ENCODE measurements at regions not wholly inside any gene's neighbourhood (a gene's known extent, or its start where the extent isn't known, plus 50 kb on each side); places are given as distances from the start of the nearest gene placed in this dataset.
"Not testable (repeated sequence)": the region's sequence is repeated elsewhere in the genome, so short reads cannot be mapped to it uniquely, and the experiment has no call there.

DNA sequence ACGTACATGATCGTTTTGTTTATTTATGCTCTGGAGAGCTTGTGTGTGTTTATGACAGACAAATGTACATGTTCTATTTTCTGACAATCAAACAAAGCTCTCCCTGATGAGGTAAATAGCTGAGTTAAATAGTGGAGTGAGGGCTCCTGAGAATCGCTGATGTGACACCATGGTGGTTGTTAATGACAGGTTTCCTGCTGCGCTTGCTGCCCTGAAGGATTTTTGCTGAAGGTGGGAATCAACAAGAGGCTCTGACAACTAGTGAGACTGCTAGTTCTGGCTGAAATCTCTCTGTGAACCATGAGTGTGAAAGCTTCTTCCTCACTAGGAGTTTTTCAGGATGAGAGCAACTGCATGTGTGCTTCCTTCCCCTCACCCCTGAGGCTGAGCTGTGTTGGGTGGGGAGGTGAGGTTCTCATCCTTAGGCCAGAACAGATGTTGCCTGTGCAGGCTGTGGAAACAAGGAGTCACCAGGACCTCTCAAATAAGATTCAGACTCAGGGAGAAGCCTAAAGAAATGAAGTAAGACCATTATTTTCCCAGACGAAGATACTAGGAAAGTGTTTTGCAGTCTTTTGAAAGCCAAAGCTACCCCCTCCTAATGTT is 173.4 kb upstream of the JADE1 start:
- no peaks in the 10 kb centered on the region for H3K4me1 Mint-ChIP-seq (ENCODE audit: low read depth)
- H3K36me3 Mint-ChIP-seq (ENCODE audit: insufficient read depth in 2 of 2) = no peaks in the 10 kb centered on the region
- H3K4me3 Mint-ChIP-seq = no peak overlapping the region
- no peak overlapping the region for H3K27ac Mint-ChIP-seq
- ATAC-seq (replicated peaks in 1 of 2) (no peak), DNase-seq (no peak)
- no peaks in the 10 kb centered on the region for H3K9me3 Mint-ChIP-seq
- H3K27me3 Mint-ChIP-seq (ENCODE audit: low read depth) = no peaks in the 10 kb centered on the region

DNA sequence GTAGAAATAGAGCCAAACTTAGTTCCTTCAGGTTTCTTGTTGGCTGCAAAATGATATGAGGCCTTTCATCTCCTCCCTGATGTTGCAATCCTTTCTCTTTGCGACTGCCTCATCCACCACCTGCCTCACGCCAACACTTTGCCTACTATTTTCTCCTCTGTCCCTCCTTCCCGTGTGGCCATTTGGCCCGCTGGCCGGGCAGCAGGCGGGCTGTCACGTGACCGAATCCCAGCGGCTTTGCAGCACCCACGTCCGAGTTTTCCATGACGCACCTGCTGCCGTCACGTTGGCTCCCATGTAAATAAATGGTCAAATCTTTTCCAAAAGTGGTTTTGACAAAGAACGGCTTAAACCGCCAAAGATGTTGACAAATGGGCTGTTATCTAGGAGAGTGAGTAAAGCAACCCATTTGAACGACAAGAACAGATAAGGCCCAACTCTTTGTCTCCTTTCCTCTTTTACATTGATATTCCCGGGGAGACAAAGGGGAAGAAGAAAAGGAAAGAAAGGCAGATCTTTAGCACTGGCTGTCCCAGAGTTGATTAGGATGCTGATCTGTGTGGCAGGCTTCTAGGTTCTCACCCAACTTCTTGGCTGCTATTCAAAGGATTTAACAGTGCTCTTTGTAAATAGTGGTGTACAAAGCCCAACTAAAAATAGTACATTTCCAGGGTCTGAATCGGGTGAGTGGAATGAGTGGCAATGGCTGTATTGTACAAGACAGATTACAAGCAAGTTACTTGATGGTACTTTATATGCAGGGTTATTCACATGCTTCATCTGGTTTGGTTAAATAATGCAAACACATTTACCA is 174.2 kb upstream of the JADE1 start:
- no peak overlapping the region for H3K27ac Mint-ChIP-seq
- ATAC-seq (replicated peaks in 1 of 2) (no peak), DNase-seq (no peak)
- H3K27me3 Mint-ChIP-seq (ENCODE audit: low read depth) = no peaks in the 10 kb centered on the region
- H3K4me3 Mint-ChIP-seq = no peak overlapping the region
- no peaks in the 10 kb centered on the region for H3K9me3 Mint-ChIP-seq
- no peaks in the 10 kb centered on the region for H3K4me1 Mint-ChIP-seq (ENCODE audit: low read depth)
- no peaks in the 10 kb centered on the region for H3K36me3 Mint-ChIP-seq (ENCODE audit: insufficient read depth in 2 of 2)

DNA sequence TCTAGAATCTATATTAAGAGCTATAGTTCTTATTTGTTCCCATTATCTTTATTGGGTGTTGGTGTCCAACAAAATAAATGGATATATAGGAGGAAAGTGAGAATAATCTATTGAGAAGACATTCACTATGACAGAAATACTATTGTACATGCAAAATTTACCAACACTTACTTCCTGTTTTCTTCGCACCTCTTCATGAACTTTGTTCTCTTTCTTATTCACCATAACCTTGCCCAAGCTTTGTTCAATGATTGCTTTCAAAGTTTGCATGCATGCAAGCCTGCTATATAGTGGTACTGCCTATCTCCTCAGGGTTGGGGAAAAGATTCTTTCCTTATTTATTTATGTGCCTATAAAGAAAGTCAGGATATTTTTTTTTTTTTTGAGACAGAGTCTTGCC is 176.4 kb upstream of the JADE1 start:
- H3K27ac Mint-ChIP-seq = no peak overlapping the region

DNA sequence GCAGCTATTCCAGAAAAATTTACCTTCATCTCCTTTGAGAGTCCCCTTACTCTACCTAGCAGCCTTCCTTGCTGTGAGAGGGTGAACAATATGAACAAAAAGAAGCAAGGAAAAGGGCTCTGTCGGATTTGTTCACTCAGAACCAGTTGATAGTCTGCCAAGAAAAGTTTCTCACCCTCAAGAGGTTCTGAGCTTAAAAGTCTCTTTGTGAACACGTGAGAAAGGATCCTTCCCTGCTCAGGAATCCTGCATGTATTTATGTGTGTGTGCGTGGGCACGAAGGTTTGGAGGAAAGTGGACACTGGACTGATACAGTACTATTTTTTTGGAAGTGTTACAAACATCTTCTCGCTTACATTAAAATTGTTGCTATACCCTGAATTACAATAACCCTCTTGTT is 178.6 kb upstream of the JADE1 start:
- DNase-seq = no peak
- Mint-ChIP-seq H3K9me3 (no peaks in the 10 kb centered on the region), H3K4me1 (ENCODE audit: low read depth) (no peaks in the 10 kb centered on the region), H3K27ac (no peak overlapping the region), H3K27me3 (ENCODE audit: low read depth) (peaks cover 15% of the 10 kb centered on the region), H3K4me3 (no peak overlapping the region), H3K36me3 (ENCODE audit: insufficient read depth in 2 of 2) (no peaks in the 10 kb centered on the region)
- no peak for ATAC-seq (replicated peaks in 1 of 2)

More for the DNA sequence above, 176.4 kb upstream of the JADE1 start:
- H3K4me1 Mint-ChIP-seq (ENCODE audit: low read depth) = no peaks in the 10 kb centered on the region
- ATAC-seq (replicated peaks in 1 of 2) (no peak), DNase-seq (no peak)
- no peaks in the 10 kb centered on the region for H3K36me3 Mint-ChIP-seq (ENCODE audit: insufficient read depth in 2 of 2)
- H3K27me3 Mint-ChIP-seq (ENCODE audit: low read depth) = peaks cover 10% of the 10 kb centered on the region
- no peaks in the 10 kb centered on the region for H3K9me3 Mint-ChIP-seq
- no peak overlapping the region for H3K4me3 Mint-ChIP-seq

DNA sequence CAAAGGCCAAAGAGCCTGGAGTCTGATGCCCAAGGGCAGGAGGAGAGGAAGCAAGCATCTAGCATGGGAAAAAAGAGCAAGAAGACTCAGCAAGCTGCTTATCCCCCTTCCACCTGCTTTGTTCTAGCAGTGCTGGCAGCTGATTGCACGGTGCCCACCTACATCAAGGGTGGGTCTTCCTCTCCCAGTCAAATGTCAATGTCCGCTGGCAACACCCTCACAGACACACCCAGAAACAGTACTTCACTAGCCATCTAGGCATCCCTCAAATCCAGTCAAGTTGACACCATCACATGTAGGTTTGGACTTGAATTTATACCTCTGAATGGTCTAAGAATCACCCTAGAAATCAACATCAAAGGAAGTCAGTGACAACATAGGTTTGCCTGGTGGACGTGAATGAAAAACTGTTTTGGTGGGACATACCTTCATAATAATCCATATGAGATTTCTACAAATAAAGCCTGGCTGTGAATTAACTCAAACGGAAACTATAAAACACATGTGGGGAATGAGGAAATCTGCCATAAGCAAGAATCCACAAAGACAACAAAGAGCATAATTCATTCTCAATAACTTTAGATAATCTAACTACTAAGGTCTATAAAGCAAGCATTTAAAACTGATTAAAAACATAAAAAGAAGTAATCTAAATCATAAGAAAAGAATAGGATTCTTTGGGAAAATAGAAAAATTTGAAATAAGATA is 185.8 kb upstream of the JADE1 start:
- no peak for DNase-seq
- Mint-ChIP-seq H3K4me1 (ENCODE audit: low read depth) (no peaks in the 10 kb centered on the region), H3K36me3 (ENCODE audit: insufficient read depth in 2 of 2) (no peaks in the 10 kb centered on the region), H3K27ac (no peak overlapping the region), H3K9me3 (peaks cover 0 to 5% of the 10 kb centered on the region in 2 donors), H3K4me3 (no peak overlapping the region), H3K27me3 (ENCODE audit: low read depth) (peaks cover 10% of the 10 kb centered on the region)
- ATAC-seq (replicated peaks in 1 of 2) = no peak

DNA sequence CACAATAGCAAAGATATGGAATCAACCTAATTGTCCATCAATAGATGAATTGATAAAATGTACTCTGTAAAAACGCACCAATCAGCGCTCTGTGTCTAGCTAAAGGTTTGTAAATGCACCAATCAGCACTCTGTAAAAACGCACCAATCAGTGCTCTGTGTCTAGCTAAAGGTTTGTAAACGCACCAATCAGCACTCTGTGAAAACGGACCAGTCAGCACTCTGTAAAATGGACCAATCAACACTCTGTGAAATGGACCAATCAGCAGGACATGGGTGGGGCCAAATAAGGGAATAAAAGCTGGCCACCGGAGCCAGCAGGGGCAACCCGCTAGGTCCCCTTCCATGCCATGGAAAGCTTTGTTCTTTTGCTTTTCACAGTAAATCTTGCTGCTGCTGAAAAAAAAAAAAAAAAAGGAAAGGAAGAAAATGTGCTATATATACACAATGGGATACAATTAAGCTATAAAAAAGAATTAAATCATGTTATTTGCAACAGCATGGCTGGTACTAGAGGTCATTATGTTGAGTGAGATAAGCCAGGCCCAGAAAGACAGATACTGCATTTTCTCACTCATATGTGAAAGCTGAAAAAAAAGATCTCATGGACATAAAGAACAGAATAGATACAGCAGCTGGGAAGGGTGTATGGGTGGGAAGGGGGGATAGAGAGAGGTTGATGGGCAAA is 189.1 kb upstream of the JADE1 start:
- not testable (repeated sequence) for H3K9me3 Mint-ChIP-seq; ATAC-seq (replicated peaks in 1 of 2); H3K36me3 Mint-ChIP-seq (ENCODE audit: insufficient read depth in 2 of 2); H3K4me1 Mint-ChIP-seq (ENCODE audit: low read depth); H3K4me3 Mint-ChIP-seq; DNase-seq; H3K27ac Mint-ChIP-seq; H3K27me3 Mint-ChIP-seq (ENCODE audit: low read depth)

DNA sequence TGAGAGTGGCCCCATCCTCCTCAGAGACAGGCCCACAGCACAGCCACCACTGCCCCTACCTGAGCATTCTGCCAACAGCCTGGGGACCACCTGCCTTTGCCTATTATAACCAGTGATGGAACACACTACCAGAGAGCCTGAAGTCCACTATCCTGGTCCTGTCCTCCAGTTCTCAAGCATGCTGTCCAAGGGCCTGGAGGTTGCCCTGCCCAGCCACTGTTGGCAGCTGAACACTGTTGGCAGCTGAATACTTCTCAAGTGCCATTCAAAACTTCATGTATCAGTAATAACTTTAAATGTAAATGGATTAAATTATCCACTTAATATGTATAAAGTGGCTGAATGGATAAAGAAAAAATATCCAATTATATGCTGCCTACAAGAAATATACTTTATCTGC is 194.3 kb upstream of the JADE1 start:
- Mint-ChIP-seq H3K4me1 (ENCODE audit: low read depth) (no peaks in the 10 kb centered on the region), H3K27me3 (ENCODE audit: low read depth) (no peaks in the 10 kb centered on the region), H3K9me3 (peaks cover 0 to 5% of the 10 kb centered on the region in 2 donors), H3K27ac (no peak overlapping the region), H3K36me3 (ENCODE audit: insufficient read depth in 2 of 2) (no peaks in the 10 kb centered on the region), H3K4me3 (no peak overlapping the region)
- ATAC-seq (replicated peaks in 1 of 2) (no peak), DNase-seq (no peak)

DNA sequence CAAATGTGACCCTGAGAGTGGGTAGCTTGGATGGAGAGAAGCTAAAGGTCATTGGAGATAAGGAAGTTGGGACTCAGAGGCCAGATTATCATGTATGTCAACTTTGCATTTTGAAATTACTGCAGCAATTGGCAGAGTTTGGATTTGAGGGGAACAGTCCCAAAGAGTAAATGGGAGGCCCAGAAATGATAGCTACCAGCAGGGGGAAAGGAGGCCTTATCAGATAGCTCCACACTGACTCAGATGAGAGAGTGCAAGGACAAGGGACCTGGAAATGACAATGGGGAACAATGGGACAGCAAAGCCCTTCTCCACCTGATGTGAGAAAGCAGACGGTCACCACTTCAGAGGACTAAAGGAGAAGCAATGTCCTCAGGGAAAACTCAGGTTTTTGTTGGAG is 201.5 kb upstream of the JADE1 start:
- no peak for ATAC-seq (replicated peaks in 1 of 2)
- H3K27me3 Mint-ChIP-seq (ENCODE audit: low read depth) = peaks cover 15% of the 10 kb centered on the region
- H3K9me3 Mint-ChIP-seq = no peaks in the 10 kb centered on the region
- no peaks in the 10 kb centered on the region for H3K36me3 Mint-ChIP-seq (ENCODE audit: insufficient read depth in 2 of 2)
- no peak for DNase-seq
- no peak overlapping the region for H3K27ac Mint-ChIP-seq
- no peaks in the 10 kb centered on the region for H3K4me1 Mint-ChIP-seq (ENCODE audit: low read depth)
- no peak overlapping the region for H3K4me3 Mint-ChIP-seq

DNA sequence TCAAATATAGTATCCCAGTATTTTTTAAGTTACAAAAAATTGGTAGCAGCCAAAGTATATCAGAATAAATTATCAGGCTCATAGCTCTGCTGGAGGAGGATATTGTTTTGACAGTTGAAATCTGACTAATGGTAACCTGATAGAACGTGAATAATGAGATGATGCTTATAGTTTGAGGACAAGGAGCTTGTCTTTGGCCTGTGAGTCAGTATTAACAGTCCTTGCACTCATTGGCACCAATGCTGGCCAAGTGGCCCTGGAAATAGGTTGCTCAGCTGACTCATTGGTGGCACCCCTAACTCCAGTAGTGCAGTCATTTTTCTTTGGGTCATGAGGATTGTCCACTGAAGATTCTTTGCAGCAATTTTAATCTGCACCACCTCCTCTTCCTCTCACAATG is 203.3 kb upstream of the JADE1 start:
- Mint-ChIP-seq H3K9me3 (no peaks in the 10 kb centered on the region), H3K27ac (no peak overlapping the region)
- no peak for ATAC-seq (replicated peaks in 1 of 2)

DNA sequence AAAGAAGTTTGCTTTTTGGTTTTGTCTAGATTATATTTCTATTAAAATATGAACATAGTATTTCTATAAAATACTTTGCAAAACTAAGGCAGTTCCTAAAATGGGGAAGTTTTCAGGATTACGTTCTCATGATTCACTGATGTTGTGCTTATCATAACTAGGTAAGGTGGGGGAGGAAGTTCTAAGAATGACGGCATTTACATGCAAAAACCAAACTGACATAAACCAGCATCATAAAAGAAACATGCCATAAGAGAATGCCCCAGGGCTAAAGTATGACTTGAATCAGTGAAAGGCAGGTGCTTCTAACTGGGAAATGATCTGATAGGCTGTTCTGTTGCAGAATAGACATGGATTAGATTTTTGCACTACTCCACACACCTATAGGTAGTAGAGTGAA is 204.7 kb upstream of the JADE1 start:
- Mint-ChIP-seq H3K9me3 (no peaks in the 10 kb centered on the region), H3K36me3 (ENCODE audit: insufficient read depth in 2 of 2) (no peaks in the 10 kb centered on the region)

More for the DNA sequence above, 203.3 kb upstream of the JADE1 start:
- Mint-ChIP-seq H3K4me3 (no peak overlapping the region), H3K27me3 (ENCODE audit: low read depth) (peaks cover 18% of the 10 kb centered on the region), H3K4me1 (ENCODE audit: low read depth) (no peaks in the 10 kb centered on the region), H3K36me3 (ENCODE audit: insufficient read depth in 2 of 2) (no peaks in the 10 kb centered on the region)
- DNase-seq = no peak

DNA sequence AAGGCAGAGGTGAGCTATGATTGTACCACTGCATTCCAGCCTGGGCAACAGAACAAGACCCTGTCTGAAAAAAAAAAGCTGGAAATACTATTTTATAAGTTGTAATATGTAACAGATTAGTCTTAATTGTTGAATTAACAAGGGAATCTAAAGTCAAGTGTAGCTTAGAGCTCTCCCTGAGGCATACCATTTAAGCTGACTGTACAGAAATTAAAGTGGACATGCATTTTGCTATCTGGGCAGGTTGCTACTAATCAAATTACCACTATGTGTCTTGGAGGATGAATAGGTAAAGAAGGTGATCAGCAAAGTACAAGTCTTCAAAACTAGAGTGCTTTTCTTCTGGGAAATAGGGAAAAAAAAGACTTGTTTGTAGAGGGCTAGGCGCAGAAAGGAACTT is 205.3 kb upstream of the JADE1 start:
- H3K4me3 Mint-ChIP-seq = no peak overlapping the region
- H3K27ac Mint-ChIP-seq = no peak overlapping the region
- H3K27me3 Mint-ChIP-seq (ENCODE audit: low read depth) = peaks cover 19% of the 10 kb centered on the region
- DNase-seq (no peak), ATAC-seq (replicated peaks in 1 of 2) (no peak)
- H3K9me3 Mint-ChIP-seq = no peaks in the 10 kb centered on the region
- H3K36me3 Mint-ChIP-seq (ENCODE audit: insufficient read depth in 2 of 2) = no peaks in the 10 kb centered on the region
- no peaks in the 10 kb centered on the region for H3K4me1 Mint-ChIP-seq (ENCODE audit: low read depth)

More for the DNA sequence above, 204.7 kb upstream of the JADE1 start:
- H3K27ac Mint-ChIP-seq = no peak overlapping the region
- H3K27me3 Mint-ChIP-seq (ENCODE audit: low read depth) = peaks cover 23% of the 10 kb centered on the region
- ATAC-seq (replicated peaks in 1 of 2) (peak in 1 of 2 donors; percentile 45), DNase-seq (no peak)
- no peak overlapping the region for H3K4me3 Mint-ChIP-seq
- no peaks in the 10 kb centered on the region for H3K4me1 Mint-ChIP-seq (ENCODE audit: low read depth)

DNA sequence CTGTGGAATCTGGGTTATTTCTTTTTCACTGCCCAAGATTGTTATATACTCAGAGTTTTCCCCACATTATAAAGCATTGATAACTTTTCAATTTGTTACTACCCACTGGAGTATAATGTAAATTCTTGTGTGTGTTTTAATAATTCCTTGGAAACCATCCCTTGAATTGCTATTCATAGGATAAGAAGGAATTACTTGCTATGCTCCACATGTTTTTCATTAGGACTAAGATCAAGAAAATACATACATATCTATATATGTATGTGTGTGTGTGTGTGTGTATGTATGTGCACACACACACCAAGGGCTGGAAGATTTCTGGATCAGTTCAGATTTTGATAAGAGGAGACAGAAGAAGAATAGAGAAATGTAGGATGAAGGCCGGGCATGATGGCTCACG is 206.4 kb upstream of the JADE1 start:
- H3K27ac Mint-ChIP-seq = no peak overlapping the region
- no peaks in the 10 kb centered on the region for H3K9me3 Mint-ChIP-seq
- H3K27me3 Mint-ChIP-seq (ENCODE audit: low read depth) = peaks cover 25% of the 10 kb centered on the region
- H3K36me3 Mint-ChIP-seq (ENCODE audit: insufficient read depth in 2 of 2) = no peaks in the 10 kb centered on the region
- DNase-seq (no peak), ATAC-seq (replicated peaks in 1 of 2) (no peak)
- H3K4me3 Mint-ChIP-seq = no peak overlapping the region
- no peaks in the 10 kb centered on the region for H3K4me1 Mint-ChIP-seq (ENCODE audit: low read depth)
